Mesendoderm (in vitro differentiated cells): ENCODE measurements at regions not wholly inside any gene's neighbourhood (a gene's known extent, or its start where the extent isn't known, plus 50 kb on each side); places are given as distances from the start of the nearest gene placed in this dataset.
"Not testable (repeated sequence)": the region's sequence is repeated elsewhere in the genome, so short reads cannot be mapped to it uniquely, and the experiment has no call there.

Source experiments
- DNase-seq: peaks from one replicate; pipeline ENCODE4 v3.0.0; 2013
- H2AK5ac ChIP-seq: 2 replicates; pipeline ENCODE4 v1.6.1; 2013; ENCODE audit warnings: low read length, inconsistent platforms
- H2BK120ac ChIP-seq: 2 replicates; pipeline ENCODE4 v1.6.1; 2013; ENCODE audit warnings: low read depth, mild to moderate bottlenecking, low read length, moderate library complexity, mixed read lengths
- H2BK15ac ChIP-seq: replicated peaks from 2 replicates; pipeline ENCODE4 v1.6.1; 2013; ENCODE audit warnings: low read depth, mild to moderate bottlenecking, moderate library complexity
- H2BK5ac ChIP-seq: 2 replicates; pipeline ENCODE4 v1.6.1; 2013; ENCODE audit warnings: low read length, inconsistent platforms
- H3K18ac ChIP-seq: 2 replicates; pipeline ENCODE4 v1.6.1; 2013; ENCODE audit warnings: mild to moderate bottlenecking, low read length, mixed read lengths
- H3K23ac ChIP-seq: one replicate; pipeline ENCODE4 v1.6.1; 2013; ENCODE audit warnings: low read length
- H3K27ac ChIP-seq: 2 replicates; pipeline ENCODE4 v1.5.1; 2013; ENCODE audit warnings: low read depth, mild to moderate bottlenecking, inconsistent platforms, low read length, moderate library complexity
- H3K27me3 ChIP-seq: 2 replicates; pipeline ENCODE4 v1.6.1; 2013; ENCODE audit warnings: low read length, control low read depth, mild to moderate bottlenecking, inconsistent platforms; ENCODE audit not compliant: insufficient read depth, poor library complexity
- H3K36me3 ChIP-seq: 2 replicates; pipeline ENCODE4 v1.6.1; 2013; ENCODE audit warnings: low read length, inconsistent platforms; ENCODE audit not compliant: control insufficient read depth, insufficient read depth
- H3K4ac ChIP-seq: one replicate; pipeline ENCODE4 v1.6.1; 2013; ENCODE audit warnings: low read depth, mild to moderate bottlenecking, low read length, moderate library complexity
- H3K4me1 ChIP-seq: 2 replicates; pipeline ENCODE4 v1.6.1; 2013; ENCODE audit warnings: low read depth, low read length, inconsistent platforms; ENCODE audit not compliant: control insufficient read depth
- H3K4me2 ChIP-seq: 2 replicates; pipeline ENCODE4 v1.6.1; 2013; ENCODE audit warnings: low read length
- H3K4me3 ChIP-seq: 2 replicates; pipeline ENCODE4 v1.5.1; 2013; ENCODE audit warnings: mild to moderate bottlenecking, low read length
- H3K56ac ChIP-seq: one replicate; pipeline ENCODE4 v1.6.1; 2013; ENCODE audit warnings: low read length
- H3K79me1 ChIP-seq: 2 replicates; pipeline ENCODE4 v1.6.1; 2013; ENCODE audit warnings: low read length, inconsistent platforms
- H3K79me2 ChIP-seq: 2 replicates; pipeline ENCODE4 v1.6.1; 2013; ENCODE audit warnings: mild to moderate bottlenecking, low read length; ENCODE audit not compliant: control insufficient read depth, insufficient read depth
- H3K9ac ChIP-seq: 2 replicates; pipeline ENCODE4 v1.6.1; 2013; ENCODE audit warnings: low read length, inconsistent platforms
- H4K5ac ChIP-seq: one replicate; pipeline ENCODE4 v1.6.1; 2013; ENCODE audit warnings: low read length
- H4K8ac ChIP-seq: one replicate; pipeline ENCODE4 v1.6.1; 2013; ENCODE audit warnings: low read depth, mild to moderate bottlenecking, control low read depth, low read length, moderate library complexity
- WGBS: extraction: QIAGEN DNeasy Blood & Tissue Kit; methylation state at CpG from one replicate; pipeline ENCODE4 v1.1.7; 2013; ENCODE audit warnings: low lambda C conversion rate, missing lambda C conversion rate; ENCODE audit not compliant: insufficient coverage; ENCODE audit errors: extremely low coverage; 5-methylcytosine and 5-hydroxymethylcytosine counted together

- not testable (repeated sequence) for H3K4me3 ChIP-seq, DNase-seq, H3K36me3 ChIP-seq, H3K4me1 ChIP-seq, H2BK120ac ChIP-seq, H3K23ac ChIP-seq, H2AK5ac ChIP-seq, H3K4ac ChIP-seq, H4K5ac ChIP-seq, H3K4me2 ChIP-seq, H3K79me2 ChIP-seq, H3K27me3 ChIP-seq, H4K8ac ChIP-seq, H3K27ac ChIP-seq, H3K79me1 ChIP-seq, H2BK15ac ChIP-seq, H3K56ac ChIP-seq, H2BK5ac ChIP-seq, H3K9ac ChIP-seq, H3K18ac ChIP-seq
- WGBS: no CpG with 5 or more reads among the region's 1 CpG
Measured at GRCh38 chr2:226456144-226456543, 343.5 kb downstream of the IRS1 start.

GRCh38 chr2:226452768-226453167 is 346.9 kb downstream of the IRS1 start:
- Histone ChIP-seq H3K79me2 (no peaks in the 10 kb centered on the region), H3K4me3 (no peak overlapping the region), H4K5ac (no peak overlapping the region), H2BK15ac (no peak overlapping the region), H2BK5ac (no peak overlapping the region), H3K9ac (no peak overlapping the region), H2AK5ac (no peak overlapping the region), H3K56ac (no peak overlapping the region), H4K8ac (no peak overlapping the region), H3K23ac (no peak overlapping the region), H3K27ac (no peak overlapping the region), H3K27me3 (no peaks in the 10 kb centered on the region), H3K79me1 (no peaks in the 10 kb centered on the region), H2BK120ac (no peak overlapping the region), H3K36me3 (no peaks in the 10 kb centered on the region), H3K4me2 (no peak overlapping the region), H3K4me1 (no peaks in the 10 kb centered on the region), H3K18ac (no peak overlapping the region), H3K4ac (no peak overlapping the region)
- DNase-seq: no peak
- no CpG with 5 or more reads among the region's 2 CpGs for WGBS

GRCh38 chr2:226451486-226451885 is 348.1 kb downstream of the IRS1 start:
- H2BK15ac ChIP-seq: no peak overlapping the region
- no peak overlapping the region for H2BK5ac ChIP-seq
- peak; percentile 87 for DNase-seq
- H4K8ac ChIP-seq: no peak overlapping the region
- H3K79me1 ChIP-seq: no peaks in the 10 kb centered on the region
- no peaks in the 10 kb centered on the region for H3K36me3 ChIP-seq
- no peaks in the 10 kb centered on the region for H3K4me1 ChIP-seq
- H2BK120ac ChIP-seq: no peak overlapping the region
- H3K56ac ChIP-seq: no peak overlapping the region
- H3K23ac ChIP-seq: no peak overlapping the region
- no peak overlapping the region for H3K9ac ChIP-seq
- no peaks in the 10 kb centered on the region for H3K27me3 ChIP-seq
- no peak overlapping the region for H3K18ac ChIP-seq
- H4K5ac ChIP-seq: no peak overlapping the region
- no peak overlapping the region for H3K4me3 ChIP-seq
- WGBS: no CpG with 5 or more reads among the region's 2 CpGs
- H3K4me2 ChIP-seq: no peak overlapping the region
- H3K79me2 ChIP-seq: no peaks in the 10 kb centered on the region
- H3K27ac ChIP-seq: no peak overlapping the region
- no peak overlapping the region for H2AK5ac ChIP-seq
- H3K4ac ChIP-seq: no peak overlapping the region

- Histone ChIP-seq H2BK15ac (no peak overlapping the region), H2BK5ac (no peak overlapping the region), H4K8ac (no peak overlapping the region), H4K5ac (no peak overlapping the region), H3K9ac (no peak overlapping the region), H3K27me3 (no peaks in the 10 kb centered on the region), H3K4ac (no peak overlapping the region), H3K56ac (no peak overlapping the region), H3K79me2 (no peaks in the 10 kb centered on the region), H3K4me3 (no peak overlapping the region), H2AK5ac (no peak overlapping the region), H3K4me2 (no peak overlapping the region), H3K18ac (no peak overlapping the region), H3K79me1 (no peaks in the 10 kb centered on the region), H2BK120ac (no peak overlapping the region), H3K23ac (no peak overlapping the region), H3K4me1 (no peaks in the 10 kb centered on the region), H3K36me3 (no peaks in the 10 kb centered on the region), H3K27ac (no peak overlapping the region)
- WGBS: 100% methylated on average over 1 of the region's 6 CpGs
- DNase-seq: no peak
Measured at GRCh38 chr2:226450141-226450540, 349.5 kb downstream of the IRS1 start.

- Histone ChIP-seq H3K27me3 (no peaks in the 10 kb centered on the region), H3K56ac (no peak overlapping the region), H3K18ac (no peak overlapping the region), H3K23ac (no peak overlapping the region), H3K9ac (no peak overlapping the region), H4K8ac (no peak overlapping the region), H3K4ac (no peak overlapping the region), H4K5ac (no peak overlapping the region), H2BK5ac (no peak overlapping the region), H3K79me1 (no peaks in the 10 kb centered on the region), H2BK15ac (no peak overlapping the region), H3K4me3 (no peak overlapping the region), H3K4me1 (no peaks in the 10 kb centered on the region), H2AK5ac (no peak overlapping the region), H2BK120ac (no peak overlapping the region), H3K36me3 (no peaks in the 10 kb centered on the region), H3K27ac (no peak overlapping the region), H3K4me2 (no peak overlapping the region), H3K79me2 (no peaks in the 10 kb centered on the region)
- WGBS: no CpG with 5 or more reads among the region's 5 CpGs
- no peak for DNase-seq
Measured at GRCh38 chr2:226447338-226448300, 352.0 kb downstream of the IRS1 start.
